Gastrocnemius medialis (tissue), 4 donors: ENCODE measurements at regions not wholly inside any gene's neighbourhood (a gene's known extent, or its start where the extent isn't known, plus 50 kb on each side); places are given as distances from the start of the nearest gene placed in this dataset.

Experiments
- POLR2A ChIP-seq, 2 donors: fragments of 450-650 bp; IDR thresholded peaks; one replicate each; pipeline ENCODE4 v1.6.1; 2017; ENCODE audit warnings: antibody characterized with exemption in 2 of 2, mild to moderate bottlenecking in 2 of 2, moderate library complexity in 2 of 2
- TF ChIP-seq, protein P1 (sequence below), 5 experiments: fragments of 450-650 bp in 3 of 5; fragments of 200-600 bp in 2 of 5; sonication (generic) in 2 of 5; IDR thresholded peaks in 4 of 5; conservative IDR thresholded peaks in 1 of 5; 1 replicate in 4 of 5; 2 replicates in 1 of 5; pipeline ENCODE4 v1.5.1; 2016 to 2019; ENCODE audit warnings: antibody characterized with exemption in 5 of 5, mild to moderate bottlenecking in 3 of 5, moderate library complexity in 3 of 5

DNA sequence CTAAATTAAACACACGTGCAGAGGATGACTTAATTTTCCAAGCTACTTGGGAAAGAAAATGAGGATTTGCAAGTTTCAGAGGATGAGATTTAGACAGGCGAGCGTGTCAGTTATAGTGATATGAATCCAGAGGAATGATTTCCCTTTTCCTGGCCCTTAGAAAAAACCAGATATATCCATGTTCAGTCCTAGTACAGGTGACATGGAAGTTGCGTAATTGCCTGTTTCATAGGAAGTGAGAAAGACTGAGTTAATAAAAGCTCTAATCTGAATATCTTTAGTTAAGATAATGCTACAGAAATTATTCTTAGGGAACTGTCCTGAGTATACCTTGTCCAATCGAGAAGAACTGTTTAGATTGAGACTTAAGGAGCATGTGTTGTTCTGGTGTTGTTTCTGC lies 490.5 kb downstream of the ZNF385D start:
- TF ChIP-seq, protein P1, sequence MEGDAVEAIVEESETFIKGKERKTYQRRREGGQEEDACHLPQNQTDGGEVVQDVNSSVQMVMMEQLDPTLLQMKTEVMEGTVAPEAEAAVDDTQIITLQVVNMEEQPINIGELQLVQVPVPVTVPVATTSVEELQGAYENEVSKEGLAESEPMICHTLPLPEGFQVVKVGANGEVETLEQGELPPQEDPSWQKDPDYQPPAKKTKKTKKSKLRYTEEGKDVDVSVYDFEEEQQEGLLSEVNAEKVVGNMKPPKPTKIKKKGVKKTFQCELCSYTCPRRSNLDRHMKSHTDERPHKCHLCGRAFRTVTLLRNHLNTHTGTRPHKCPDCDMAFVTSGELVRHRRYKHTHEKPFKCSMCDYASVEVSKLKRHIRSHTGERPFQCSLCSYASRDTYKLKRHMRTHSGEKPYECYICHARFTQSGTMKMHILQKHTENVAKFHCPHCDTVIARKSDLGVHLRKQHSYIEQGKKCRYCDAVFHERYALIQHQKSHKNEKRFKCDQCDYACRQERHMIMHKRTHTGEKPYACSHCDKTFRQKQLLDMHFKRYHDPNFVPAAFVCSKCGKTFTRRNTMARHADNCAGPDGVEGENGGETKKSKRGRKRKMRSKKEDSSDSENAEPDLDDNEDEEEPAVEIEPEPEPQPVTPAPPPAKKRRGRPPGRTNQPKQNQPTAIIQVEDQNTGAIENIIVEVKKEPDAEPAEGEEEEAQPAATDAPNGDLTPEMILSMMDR (IDR thresholded peaks at IDR 0.05 in 4 of 5, conservative IDR thresholded peaks at IDR 0.05 in 1 of 5): no peak
- no peak for TF ChIP-seq POLR2A (IDR thresholded peaks at IDR 0.05)
